H1 (cell line): ENCODE measurements at regions not wholly inside any gene's neighbourhood (a gene's known extent, or its start where the extent isn't known, plus 50 kb on each side); places are given as distances from the start of the nearest gene placed in this dataset.

Experiments
- CTCF ChIA-PET: fragments of 300-600 bp; sonication (Branson Sonifier 250); formaldehyde crosslinking; loops from one replicate; lab custom pipeline; 2021; ENCODE audit not compliant: partially characterized antibody; lab: Charles Lee
- POLR2A ChIA-PET: fragments of 300-600 bp; sonication (Branson Sonifier 250); formaldehyde crosslinking; loops from one replicate; lab custom pipeline; 2021; ENCODE audit warnings: inconsistent platforms; ENCODE audit not compliant: partially characterized antibody; lab: Charles Lee
- DNase-seq, 2 experiments: peaks; one replicate each; pipeline versions ENCODE4 v3.0.0 to v3.0.0-alpha.2; 2010 to 2022; ENCODE audit warnings: low spot score in 2 of 2, low read depth in 1 of 2, mixed read lengths in 1 of 2
- FAIRE-seq: peaks from 2 replicates; lab custom pipeline; 2011; peaks lifted over from hg19 to GRCh38; lab: Jason Lieb, UNC
- H2AFZ ChIP-seq: 2 replicates; pipeline ENCODE4 v1.8.1; 2012; ENCODE audit warnings: low read length, inconsistent platforms
- H2AK5ac ChIP-seq: 2 replicates; pipeline ENCODE4 v1.6.1; 2013; ENCODE audit warnings: low read depth, low read length
- H2BK120ac ChIP-seq: replicated peaks from 2 replicates; pipeline ENCODE3; 2013; ENCODE audit warnings: low read depth, low read length, inconsistent platforms
- H2BK12ac ChIP-seq: 2 replicates; pipeline ENCODE4 v1.6.1; 2013; ENCODE audit warnings: low read depth, low read length
- H2BK15ac ChIP-seq: 2 replicates; pipeline ENCODE4 v1.6.1; 2013; ENCODE audit warnings: low read length
- H2BK20ac ChIP-seq: 2 replicates; pipeline ENCODE4 v1.6.1; 2013; ENCODE audit warnings: low read length
- H2BK5ac ChIP-seq: 2 replicates; pipeline ENCODE4 v1.6.1; 2013; ENCODE audit warnings: low read depth, low read length
- H3K14ac ChIP-seq: 2 replicates; pipeline ENCODE4 v1.6.1; 2013; ENCODE audit warnings: inconsistent platforms; ENCODE audit not compliant: insufficient read length
- H3K18ac ChIP-seq: 2 replicates; pipeline ENCODE4 v1.6.1; 2013; ENCODE audit warnings: low read length; ENCODE audit errors: extremely low read depth
- H3K23ac ChIP-seq: 2 replicates; pipeline ENCODE4 v1.6.1; 2013; ENCODE audit warnings: inconsistent platforms; ENCODE audit not compliant: insufficient read length
- H3K23me2 ChIP-seq: 2 replicates; pipeline ENCODE4 v1.6.1; 2013; ENCODE audit warnings: low read depth, low read length
- H3K27ac ChIP-seq: 2 replicates; pipeline ENCODE4 v1.6.1; 2011; ENCODE audit warnings: low read depth, low read length, inconsistent platforms
- H3K27me3 ChIP-seq, 4 experiments: replicated peaks in 1 of 4; 1 replicate in 1 of 4; 2 replicates in 3 of 4; pipeline versions ENCODE4 v1.6.1 to v1.8.1; 2011 to 2013; ENCODE audit warnings: low read length in 3 of 4, mild to moderate bottlenecking in 3 of 4, inconsistent platforms in 2 of 4, mixed read lengths in 2 of 4, moderate library complexity in 1 of 4; ENCODE audit not compliant: control insufficient read depth in 3 of 4, insufficient read depth in 3 of 4; ENCODE audit errors: extremely low read depth in 1 of 4
- H3K36me3 ChIP-seq, 4 experiments: 2 replicates each; pipeline versions ENCODE4 v1.6.1 to v1.8.1; 2011 to 2013; ENCODE audit warnings: mild to moderate bottlenecking in 4 of 4, low read length in 3 of 4, moderate library complexity in 2 of 4, control low read depth in 1 of 4, inconsistent platforms in 1 of 4; ENCODE audit not compliant: insufficient read depth in 4 of 4, control insufficient read depth in 2 of 4
- H3K4ac ChIP-seq: replicated peaks from 2 replicates; pipeline ENCODE3; 2013; ENCODE audit warnings: low read length, low read depth, mixed read lengths, inconsistent platforms; ENCODE audit not compliant: insufficient read length
- H3K4me1 ChIP-seq, 4 experiments: replicated peaks in 1 of 4; 1 replicate in 1 of 4; 2 replicates in 3 of 4; pipeline versions ENCODE4 v1.6.1 to v1.8.1; 2011 to 2013; ENCODE audit warnings: low read length in 3 of 4, inconsistent platforms in 2 of 4, mixed read lengths in 1 of 4; ENCODE audit not compliant: insufficient read depth in 4 of 4, control insufficient read depth in 3 of 4
- H3K4me2 ChIP-seq, 2 experiments: 2 replicates each; pipeline versions ENCODE4 v1.6.1 to v1.8.1; 2011 to 2013; ENCODE audit warnings: low read depth in 2 of 2, low read length in 2 of 2, control low read depth in 1 of 2, inconsistent platforms in 1 of 2, mild to moderate bottlenecking in 1 of 2; ENCODE audit not compliant: insufficient read depth in 1 of 2
- H3K4me3 ChIP-seq, 4 experiments: fragments of 200-600, 300-600 bp in 1 of 4; sonication (generic), shearing (Covaris generic), sonication (Bioruptor Twin) in 1 of 4; 2 replicates each; pipeline versions ENCODE4 v1.5.1 to v1.8.1; 2011 to 2016; ENCODE audit warnings: low read length in 4 of 4, low read depth in 3 of 4, control low read depth in 2 of 4, inconsistent platforms in 2 of 4, mild to moderate bottlenecking in 2 of 4, mixed read lengths in 1 of 4, moderate library complexity in 1 of 4; ENCODE audit not compliant: insufficient read depth in 2 of 4; ENCODE audit errors: extremely low read depth in 1 of 4
- H3K56ac ChIP-seq: replicated peaks from 2 replicates; pipeline ENCODE3; 2013; ENCODE audit warnings: low read depth, mild to moderate bottlenecking, mixed read lengths, low read length, inconsistent platforms; ENCODE audit not compliant: insufficient read length
- H3K79me1 ChIP-seq: 2 replicates; pipeline ENCODE4 v1.6.1; 2013; ENCODE audit warnings: low read depth, low read length, control low read depth
- H3K79me2 ChIP-seq, 2 experiments: 2 replicates each; pipeline versions ENCODE4 v1.6.1 to v1.8.1; 2012 to 2013; ENCODE audit warnings: low read length in 2 of 2, mild to moderate bottlenecking in 2 of 2, inconsistent platforms in 1 of 2; ENCODE audit not compliant: insufficient read depth in 2 of 2, control insufficient read depth in 1 of 2
- H3K9ac ChIP-seq, 4 experiments: replicated peaks in 1 of 4; 1 replicate in 1 of 4; 2 replicates in 3 of 4; pipeline versions ENCODE4 v1.6.1 to v1.8.1; 2011 to 2013; ENCODE audit warnings: low read depth in 3 of 4, low read length in 3 of 4, control low read depth in 2 of 4, mild to moderate bottlenecking in 2 of 4, moderate library complexity in 2 of 4, inconsistent platforms in 1 of 4; ENCODE audit errors: extremely low read depth in 1 of 4
- H3K9me3 ChIP-seq, 2 experiments: 2 replicates each; pipeline versions ENCODE4 v1.6.1 to v1.8.1; 2012 to 2013; ENCODE audit warnings: mild to moderate bottlenecking in 2 of 2, moderate library complexity in 2 of 2, control low read depth in 1 of 2, inconsistent platforms in 1 of 2, low read depth in 1 of 2, low read length in 1 of 2, mixed read lengths in 1 of 2; ENCODE audit not compliant: insufficient read depth in 2 of 2
- H4K20me1 ChIP-seq, 2 experiments: replicated peaks in 1 of 2; 2 replicates each; pipeline versions ENCODE3 to v1.8.1; 2011 to 2013; ENCODE audit warnings: inconsistent platforms in 2 of 2, low read length in 2 of 2, mild to moderate bottlenecking in 1 of 2; ENCODE audit not compliant: insufficient read depth in 2 of 2, control insufficient read depth in 1 of 2
- H4K5ac ChIP-seq: 2 replicates; pipeline ENCODE4 v1.6.1; 2013; ENCODE audit warnings: low read length, low read depth, mixed read lengths, inconsistent platforms; ENCODE audit not compliant: insufficient read length
- H4K8ac ChIP-seq: 2 replicates; pipeline ENCODE4 v1.8.0; 2013; ENCODE audit warnings: mild to moderate bottlenecking, moderate library complexity, low read length, inconsistent platforms; ENCODE audit not compliant: insufficient read depth; ENCODE audit errors: extremely low read depth
- H4K91ac ChIP-seq: replicated peaks from 2 replicates; pipeline ENCODE3; 2013; ENCODE audit warnings: low read length, mixed read lengths, inconsistent platforms; ENCODE audit not compliant: insufficient read length
- CBX8 ChIP-seq: fragments of 300-800, 300-1000 bp; sonication (generic); IDR thresholded peaks from 2 replicates; pipeline ENCODE4 v1.7.1; 2016; ENCODE audit warnings: low read depth, low read length, borderline replicate concordance
- E2F6 ChIP-seq: IDR thresholded peaks from 2 replicates; pipeline ENCODE4 v1.6.1; 2012; ENCODE audit warnings: inconsistent platforms
- GTF2F1 ChIP-seq: IDR thresholded peaks from 2 replicates; pipeline ENCODE4 v1.6.1; 2012; ENCODE audit warnings: low read depth, low read length, improper control_type of control experiment, borderline replicate concordance
- WGBS, 2 experiments: shearing (Covaris generic) in 1 of 2; methylation state at CpG; one replicate each; pipeline versions ENCODE4 v1.1.6 to v1.1.7; 2013 to 2015; ENCODE audit warnings: low lambda C conversion rate in 2 of 2, mixed read lengths in 2 of 2, inconsistent platforms in 1 of 2, low coverage in 1 of 2, missing lambda C conversion rate in 1 of 2; ENCODE audit not compliant: insufficient replicate concordance in 2 of 2, insufficient coverage in 1 of 2, insufficient read length in 1 of 2; ENCODE audit errors: extremely low coverage in 1 of 2, missing lambda C conversion rate in 1 of 2; 5-methylcytosine and 5-hydroxymethylcytosine counted together

- H2BK120ac ChIP-seq, result no peak overlapping the region
- H2BK12ac ChIP-seq, result no peak overlapping the region
- H3K9me3 ChIP-seq, result no peaks in the 10 kb centered on the region
- no peaks in the 10 kb centered on the region for H3K79me1 ChIP-seq
- H4K5ac ChIP-seq, result no peak overlapping the region
- no peak overlapping the region for H3K27ac ChIP-seq
- ChIA-PET CTCF (interaction anchor here (0.5 kb wide), 1 partner anchor 85 kb away, joined by 3 read pairs; no protein-coding TSS in a partner anchor), POLR2A (no interaction called here)
- no peak overlapping the region for H2BK15ac ChIP-seq
- H3K4ac ChIP-seq, result no peak overlapping the region
- no peaks in the 10 kb centered on the region for H4K20me1 ChIP-seq
- no peak overlapping the region for H3K4me2 ChIP-seq
- WGBS, 2 experiments, result 100% methylated on average over 2 of the region's 2 CpGs; no CpG with 5 or more reads in 1 of the 2 experiments
- no peak overlapping the region for H3K14ac ChIP-seq
- H2BK5ac ChIP-seq, result no peak overlapping the region
- H3K27me3 ChIP-seq, result no peaks in the 10 kb centered on the region
- no peak overlapping the region for H4K91ac ChIP-seq
- DNase-seq (no peak), FAIRE-seq (no peak)
- H2AFZ ChIP-seq, result no peak overlapping the region
- no peaks in the 10 kb centered on the region for H3K79me2 ChIP-seq
- H3K18ac ChIP-seq, result no peak overlapping the region
- H3K9ac ChIP-seq, result no peak overlapping the region
- H3K23me2 ChIP-seq, result no peaks in the 10 kb centered on the region
- H3K56ac ChIP-seq, result no peak overlapping the region
- no peak overlapping the region for H2BK20ac ChIP-seq
- H3K4me3 ChIP-seq, result no peak overlapping the region
- no peaks in the 10 kb centered on the region; a peak in 1 of 7 replicates for H3K4me1 ChIP-seq
- no peak overlapping the region for H4K8ac ChIP-seq
- H2AK5ac ChIP-seq, result no peak overlapping the region
- no peaks in the 10 kb centered on the region for H3K36me3 ChIP-seq
- no peak overlapping the region for H3K23ac ChIP-seq
- TF ChIP-seq CBX8 (no peak), E2F6 (no peak), GTF2F1 (no peak)
These were observed 853.6 kb downstream of the KCNA4 start for GRCh38 chr11:29163231-29163630.
